ENCODE measurements at regions not wholly inside any gene's neighbourhood (a gene's known extent, or its start where the extent isn't known, plus 50 kb on each side); places are given as distances from the start of the nearest gene placed in this dataset.

- Histone ChIP-seq H3K4me3 (ENCODE audit: low read depth, low read length) (no peak overlapping the region), H3K4me1 (ENCODE audit: control insufficient read depth, insufficient read depth, low read length) (no peaks in the 10 kb centered on the region), H3K9me3 (ENCODE audit: control insufficient read depth, insufficient read depth, low read depth, low read length) (no peaks in the 10 kb centered on the region), H3K27ac (ENCODE audit: extremely low read depth, low read depth, low read length) (no peak overlapping the region), H3K36me3 (ENCODE audit: control insufficient read depth in 2 of 2, insufficient read depth in 1 of 2, low read length in 2 of 2) (no peaks in the 10 kb centered on the region)
- CTCF ChIA-PET: no interaction called here
- TF ChIP-seq ZNF146 (tag by site-specific recombination; IDR thresholded peaks at IDR 0.05): no peak
- TF ChIP-seq ZNF248 (tag by site-specific recombination; IDR thresholded peaks at IDR 0.05): no peak
- TF ChIP-seq ZNF510 (tag by site-specific recombination; IDR thresholded peaks at IDR 0.05; ENCODE audit: insufficient replicate concordance): no peak
- TF ChIP-seq TCF7L2 (IDR thresholded peaks at IDR 0.05; ENCODE audit: borderline replicate concordance, low read depth, low read length): no peak
- TF ChIP-seq ZNF518A (tag by site-specific recombination; conservative IDR thresholded peaks at IDR 0.05; ENCODE audit: low read depth): no peak
- TF ChIP-seq PRDM6 (tag by site-specific recombination; IDR thresholded peaks at IDR 0.05): no peak
- no peak for TF ChIP-seq ZNF423 (tag by site-specific recombination; IDR thresholded peaks at IDR 0.05)
- no peak for TF ChIP-seq PRDM10 (tag by site-specific recombination; IDR thresholded peaks at IDR 0.05)
- TF ChIP-seq ZNF112 (tag by site-specific recombination; IDR thresholded peaks at IDR 0.05): no peak
- POLR2A ChIA-PET: no interaction called here
Measured at GRCh38 chr10:124285587-124286527, 132.9 kb downstream of the OAT start.

- H3K9me3 ChIP-seq (ENCODE audit: control insufficient read depth, insufficient read depth, low read depth, low read length): no peaks in the 10 kb centered on the region
- H3K4me1 ChIP-seq (ENCODE audit: control insufficient read depth, insufficient read depth, low read length): no peaks in the 10 kb centered on the region
- ChIA-PET CTCF (no interaction called here), POLR2A (no interaction called here)
- H3K36me3 ChIP-seq (ENCODE audit: control insufficient read depth in 2 of 2, insufficient read depth in 1 of 2, low read length in 2 of 2): no peaks in the 10 kb centered on the region
- TF ChIP-seq ZNF529 (tag by site-specific recombination; IDR thresholded peaks at IDR 0.05; ENCODE audit: insufficient replicate concordance) (no peak), REPIN1 (tag by site-specific recombination; IDR thresholded peaks at IDR 0.05; ENCODE audit: low read depth) (no peak), ZIC2 (tag by site-specific recombination; IDR thresholded peaks at IDR 0.05) (no peak), SP7 (tag by site-specific recombination; IDR thresholded peaks at IDR 0.05) (no peak), KLF7 (tag by site-specific recombination; IDR thresholded peaks at IDR 0.05; ENCODE audit: borderline replicate concordance) (no peak), KLF16 (tag by site-specific recombination; IDR thresholded peaks at IDR 0.05) (no peak), ZNF830 (tag by site-specific recombination; IDR thresholded peaks at IDR 0.05; ENCODE audit: low read depth) (no peak), ZNF248 (tag by site-specific recombination; IDR thresholded peaks at IDR 0.05) (no peak)
- H3K27ac ChIP-seq (ENCODE audit: extremely low read depth, low read depth, low read length): no peak overlapping the region
- no peak overlapping the region for H3K4me3 ChIP-seq (ENCODE audit: low read depth, low read length)
Measured at GRCh38 chr10:124283949-124284250, 134.8 kb downstream of the OAT start.

All from HEK293 (cell line).